ENCODE measurements at regions not wholly inside any gene's neighbourhood (a gene's known extent, or its start where the extent isn't known, plus 50 kb on each side); places are given as distances from the start of the nearest gene placed in this dataset.
"Not testable (repeated sequence)": the region's sequence is repeated elsewhere in the genome, so short reads cannot be mapped to it uniquely, and the experiment has no call there.

GRCh38 chr17:77038884-77039555 is 101.7 kb upstream of the SEC14L1 start:
- H3K9me3 ChIP-seq (ENCODE audit: insufficient read depth, low read length, severe bottlenecking) = no peaks in the 10 kb centered on the region
- H3K27me3 ChIP-seq (ENCODE audit: insufficient read depth, low read length, poor library complexity) = no peaks in the 10 kb centered on the region
- no peak overlapping the region for H3K27ac ChIP-seq (ENCODE audit: low read length)
- H3K79me2 ChIP-seq (ENCODE audit: insufficient read depth, low read length) = no peaks in the 10 kb centered on the region
- no peak overlapping the region for H3K9ac ChIP-seq (ENCODE audit: low read depth, low read length)
- H3K36me3 ChIP-seq (ENCODE audit: insufficient read depth, low read length) = no peaks in the 10 kb centered on the region
- H3K4me2 ChIP-seq (ENCODE audit: insufficient read depth, low read length) = no peak overlapping the region
- H3K4me1 ChIP-seq (ENCODE audit: insufficient read depth, low read length) = no peaks in the 10 kb centered on the region
- H3K4me3 ChIP-seq (ENCODE audit: low read depth in 1 of 2, low read length in 2 of 2) = no peak overlapping the region
- TF ChIP-seq CTCF (IDR thresholded peaks at IDR 0.05; ENCODE audit: borderline replicate concordance, extremely low read depth, low read length, poor library complexity, severe bottlenecking) (no peak), EZH2 (IDR thresholded peaks at IDR 0.05; ENCODE audit: borderline replicate concordance, low read depth, low read length, severe bottlenecking) (no peak)
- DNase-seq = no peak
- ATAC-seq (ENCODE audit: insufficient read depth, low read depth) = no peak
- no peak overlapping the region for H2AFZ ChIP-seq (ENCODE audit: low read depth, low read length)
- no peaks in the 10 kb centered on the region for H4K20me1 ChIP-seq (ENCODE audit: insufficient read depth, low read length)

GRCh38 chr17:77042476-77043231 is 98.1 kb upstream of the SEC14L1 start:
- no peak for DNase-seq
- no peaks in the 10 kb centered on the region for H3K4me1 ChIP-seq (ENCODE audit: insufficient read depth, low read length)
- H3K27ac ChIP-seq (ENCODE audit: low read length) = no peak overlapping the region
- no peaks in the 10 kb centered on the region for H3K36me3 ChIP-seq (ENCODE audit: insufficient read depth, low read length)
- no peaks in the 10 kb centered on the region for H3K79me2 ChIP-seq (ENCODE audit: insufficient read depth, low read length)
- no peak overlapping the region for H3K9ac ChIP-seq (ENCODE audit: low read depth, low read length)
- no peak for ATAC-seq (ENCODE audit: insufficient read depth, low read depth)
- H3K4me2 ChIP-seq (ENCODE audit: insufficient read depth, low read length) = no peak overlapping the region
- no peaks in the 10 kb centered on the region for H4K20me1 ChIP-seq (ENCODE audit: insufficient read depth, low read length)
- no peak for TF ChIP-seq CTCF (IDR thresholded peaks at IDR 0.05; ENCODE audit: borderline replicate concordance, extremely low read depth, low read length, poor library complexity, severe bottlenecking)
- no peak for TF ChIP-seq EZH2 (IDR thresholded peaks at IDR 0.05; ENCODE audit: borderline replicate concordance, low read depth, low read length, severe bottlenecking)
- no peak overlapping the region for H3K4me3 ChIP-seq (ENCODE audit: low read depth in 1 of 2, low read length in 2 of 2)
- H3K27me3 ChIP-seq (ENCODE audit: insufficient read depth, low read length, poor library complexity) = no peaks in the 10 kb centered on the region
- H3K9me3 ChIP-seq (ENCODE audit: insufficient read depth, low read length, severe bottlenecking) = no peaks in the 10 kb centered on the region
- no peak overlapping the region for H2AFZ ChIP-seq (ENCODE audit: low read depth, low read length)

GRCh38 chr17:77045441-77046041 is 95.2 kb upstream of the SEC14L1 start:
- H3K9ac ChIP-seq (ENCODE audit: low read depth, low read length) = no peak overlapping the region
- no peaks in the 10 kb centered on the region for H4K20me1 ChIP-seq (ENCODE audit: insufficient read depth, low read length)
- ATAC-seq (ENCODE audit: insufficient read depth, low read depth) (no peak), DNase-seq (no peak)
- TF ChIP-seq EZH2 (IDR thresholded peaks at IDR 0.05; ENCODE audit: borderline replicate concordance, low read depth, low read length, severe bottlenecking) = no peak
- no peak overlapping the region for H3K4me2 ChIP-seq (ENCODE audit: insufficient read depth, low read length)
- no peak overlapping the region for H3K27ac ChIP-seq (ENCODE audit: low read length)
- no peaks in the 10 kb centered on the region for H3K27me3 ChIP-seq (ENCODE audit: insufficient read depth, low read length, poor library complexity)
- no peaks in the 10 kb centered on the region for H3K9me3 ChIP-seq (ENCODE audit: insufficient read depth, low read length, severe bottlenecking)
- H3K4me3 ChIP-seq (ENCODE audit: low read depth in 1 of 2, low read length in 2 of 2) = no peak overlapping the region
- no peaks in the 10 kb centered on the region for H3K36me3 ChIP-seq (ENCODE audit: insufficient read depth, low read length)
- no peak overlapping the region for H2AFZ ChIP-seq (ENCODE audit: low read depth, low read length)
- H3K79me2 ChIP-seq (ENCODE audit: insufficient read depth, low read length) = no peaks in the 10 kb centered on the region
- no peaks in the 10 kb centered on the region for H3K4me1 ChIP-seq (ENCODE audit: insufficient read depth, low read length)

GRCh38 chr17:77049440-77049839 is 91.3 kb upstream of the SEC14L1 start:
- peaks cover 5% of the 10 kb centered on the region for H3K27me3 ChIP-seq (ENCODE audit: insufficient read depth, low read length, poor library complexity)
- ATAC-seq (ENCODE audit: insufficient read depth, low read depth) = no peak
- H4K20me1 ChIP-seq (ENCODE audit: insufficient read depth, low read length) = no peaks in the 10 kb centered on the region
- no peak for DNase-seq
- no peaks in the 10 kb centered on the region for H3K9me3 ChIP-seq (ENCODE audit: insufficient read depth, low read length, severe bottlenecking)
- H3K4me3 ChIP-seq (ENCODE audit: low read depth in 1 of 2, low read length in 2 of 2) = no peak overlapping the region
- no peak for TF ChIP-seq EZH2 (IDR thresholded peaks at IDR 0.05; ENCODE audit: borderline replicate concordance, low read depth, low read length, severe bottlenecking)
- TF ChIP-seq CTCF (IDR thresholded peaks at IDR 0.05; ENCODE audit: borderline replicate concordance, extremely low read depth, low read length, poor library complexity, severe bottlenecking) = no peak
- no peaks in the 10 kb centered on the region for H3K36me3 ChIP-seq (ENCODE audit: insufficient read depth, low read length)
- no peak overlapping the region for H2AFZ ChIP-seq (ENCODE audit: low read depth, low read length)
- no peak overlapping the region for H3K4me2 ChIP-seq (ENCODE audit: insufficient read depth, low read length)
- H3K27ac ChIP-seq (ENCODE audit: low read length) = no peak overlapping the region
- H3K79me2 ChIP-seq (ENCODE audit: insufficient read depth, low read length) = no peaks in the 10 kb centered on the region
- H3K4me1 ChIP-seq (ENCODE audit: insufficient read depth, low read length) = no peaks in the 10 kb centered on the region
- no peak overlapping the region for H3K9ac ChIP-seq (ENCODE audit: low read depth, low read length)

GRCh38 chr17:77050901-77051300 is 89.9 kb upstream of the SEC14L1 start:
- not testable (repeated sequence) for H3K4me2 ChIP-seq (ENCODE audit: insufficient read depth, low read length); H3K79me2 ChIP-seq (ENCODE audit: insufficient read depth, low read length); H3K9ac ChIP-seq (ENCODE audit: low read depth, low read length); H3K4me1 ChIP-seq (ENCODE audit: insufficient read depth, low read length); DNase-seq; H3K4me3 ChIP-seq (ENCODE audit: low read depth in 1 of 2, low read length in 2 of 2); H3K36me3 ChIP-seq (ENCODE audit: insufficient read depth, low read length); H2AFZ ChIP-seq (ENCODE audit: low read depth, low read length); H4K20me1 ChIP-seq (ENCODE audit: insufficient read depth, low read length); H3K27ac ChIP-seq (ENCODE audit: low read length); ATAC-seq (ENCODE audit: insufficient read depth, low read depth); H3K9me3 ChIP-seq (ENCODE audit: insufficient read depth, low read length, severe bottlenecking); H3K27me3 ChIP-seq (ENCODE audit: insufficient read depth, low read length, poor library complexity)
